H1 (cell line): ENCODE measurements at regions not wholly inside any gene's neighbourhood (a gene's known extent, or its start where the extent isn't known, plus 50 kb on each side); places are given as distances from the start of the nearest gene placed in this dataset.

ENCODE experiments used
- CTCF ChIA-PET: fragments of 300-600 bp; sonication (Branson Sonifier 250); formaldehyde crosslinking; loops from one replicate; lab custom pipeline; 2021; ENCODE audit not compliant: partially characterized antibody; lab: Charles Lee
- POLR2A ChIA-PET: fragments of 300-600 bp; sonication (Branson Sonifier 250); formaldehyde crosslinking; loops from one replicate; lab custom pipeline; 2021; ENCODE audit warnings: inconsistent platforms; ENCODE audit not compliant: partially characterized antibody; lab: Charles Lee
- DNase-seq, 2 experiments: peaks; one replicate each; pipeline versions ENCODE4 v3.0.0 to v3.0.0-alpha.2; 2010 to 2022; ENCODE audit warnings: low spot score in 2 of 2, low read depth in 1 of 2, mixed read lengths in 1 of 2
- FAIRE-seq: peaks from 2 replicates; lab custom pipeline; 2011; peaks lifted over from hg19 to GRCh38; lab: Jason Lieb, UNC
- H2AFZ ChIP-seq: 2 replicates; pipeline ENCODE4 v1.8.1; 2012; ENCODE audit warnings: low read length, inconsistent platforms
- H2AK5ac ChIP-seq: 2 replicates; pipeline ENCODE4 v1.6.1; 2013; ENCODE audit warnings: low read depth, low read length
- H2BK120ac ChIP-seq: replicated peaks from 2 replicates; pipeline ENCODE3; 2013; ENCODE audit warnings: low read depth, low read length, inconsistent platforms
- H2BK12ac ChIP-seq: 2 replicates; pipeline ENCODE4 v1.6.1; 2013; ENCODE audit warnings: low read depth, low read length
- H2BK15ac ChIP-seq: 2 replicates; pipeline ENCODE4 v1.6.1; 2013; ENCODE audit warnings: low read length
- H2BK20ac ChIP-seq: 2 replicates; pipeline ENCODE4 v1.6.1; 2013; ENCODE audit warnings: low read length
- H2BK5ac ChIP-seq: 2 replicates; pipeline ENCODE4 v1.6.1; 2013; ENCODE audit warnings: low read depth, low read length
- H3K14ac ChIP-seq: 2 replicates; pipeline ENCODE4 v1.6.1; 2013; ENCODE audit warnings: inconsistent platforms; ENCODE audit not compliant: insufficient read length
- H3K18ac ChIP-seq: 2 replicates; pipeline ENCODE4 v1.6.1; 2013; ENCODE audit warnings: low read length; ENCODE audit errors: extremely low read depth
- H3K23ac ChIP-seq: 2 replicates; pipeline ENCODE4 v1.6.1; 2013; ENCODE audit warnings: inconsistent platforms; ENCODE audit not compliant: insufficient read length
- H3K23me2 ChIP-seq: 2 replicates; pipeline ENCODE4 v1.6.1; 2013; ENCODE audit warnings: low read depth, low read length
- H3K27ac ChIP-seq: 2 replicates; pipeline ENCODE4 v1.6.1; 2011; ENCODE audit warnings: low read depth, low read length, inconsistent platforms
- H3K27me3 ChIP-seq, 4 experiments: replicated peaks in 1 of 4; 1 replicate in 1 of 4; 2 replicates in 3 of 4; pipeline versions ENCODE4 v1.6.1 to v1.8.1; 2011 to 2013; ENCODE audit warnings: low read length in 3 of 4, mild to moderate bottlenecking in 3 of 4, inconsistent platforms in 2 of 4, mixed read lengths in 2 of 4, moderate library complexity in 1 of 4; ENCODE audit not compliant: control insufficient read depth in 3 of 4, insufficient read depth in 3 of 4; ENCODE audit errors: extremely low read depth in 1 of 4
- H3K36me3 ChIP-seq, 4 experiments: 2 replicates each; pipeline versions ENCODE4 v1.6.1 to v1.8.1; 2011 to 2013; ENCODE audit warnings: mild to moderate bottlenecking in 4 of 4, low read length in 3 of 4, moderate library complexity in 2 of 4, control low read depth in 1 of 4, inconsistent platforms in 1 of 4; ENCODE audit not compliant: insufficient read depth in 4 of 4, control insufficient read depth in 2 of 4
- H3K4ac ChIP-seq: replicated peaks from 2 replicates; pipeline ENCODE3; 2013; ENCODE audit warnings: low read length, low read depth, mixed read lengths, inconsistent platforms; ENCODE audit not compliant: insufficient read length
- H3K4me1 ChIP-seq, 4 experiments: replicated peaks in 1 of 4; 1 replicate in 1 of 4; 2 replicates in 3 of 4; pipeline versions ENCODE4 v1.6.1 to v1.8.1; 2011 to 2013; ENCODE audit warnings: low read length in 3 of 4, inconsistent platforms in 2 of 4, mixed read lengths in 1 of 4; ENCODE audit not compliant: insufficient read depth in 4 of 4, control insufficient read depth in 3 of 4
- H3K4me2 ChIP-seq, 2 experiments: 2 replicates each; pipeline versions ENCODE4 v1.6.1 to v1.8.1; 2011 to 2013; ENCODE audit warnings: low read depth in 2 of 2, low read length in 2 of 2, control low read depth in 1 of 2, inconsistent platforms in 1 of 2, mild to moderate bottlenecking in 1 of 2; ENCODE audit not compliant: insufficient read depth in 1 of 2
- H3K4me3 ChIP-seq, 4 experiments: fragments of 200-600, 300-600 bp in 1 of 4; sonication (generic), shearing (Covaris generic), sonication (Bioruptor Twin) in 1 of 4; 2 replicates each; pipeline versions ENCODE4 v1.5.1 to v1.8.1; 2011 to 2016; ENCODE audit warnings: low read length in 4 of 4, low read depth in 3 of 4, control low read depth in 2 of 4, inconsistent platforms in 2 of 4, mild to moderate bottlenecking in 2 of 4, mixed read lengths in 1 of 4, moderate library complexity in 1 of 4; ENCODE audit not compliant: insufficient read depth in 2 of 4; ENCODE audit errors: extremely low read depth in 1 of 4
- H3K56ac ChIP-seq: replicated peaks from 2 replicates; pipeline ENCODE3; 2013; ENCODE audit warnings: low read depth, mild to moderate bottlenecking, mixed read lengths, low read length, inconsistent platforms; ENCODE audit not compliant: insufficient read length
- H3K79me1 ChIP-seq: 2 replicates; pipeline ENCODE4 v1.6.1; 2013; ENCODE audit warnings: low read depth, low read length, control low read depth
- H3K79me2 ChIP-seq, 2 experiments: 2 replicates each; pipeline versions ENCODE4 v1.6.1 to v1.8.1; 2012 to 2013; ENCODE audit warnings: low read length in 2 of 2, mild to moderate bottlenecking in 2 of 2, inconsistent platforms in 1 of 2; ENCODE audit not compliant: insufficient read depth in 2 of 2, control insufficient read depth in 1 of 2
- H3K9ac ChIP-seq, 4 experiments: replicated peaks in 1 of 4; 1 replicate in 1 of 4; 2 replicates in 3 of 4; pipeline versions ENCODE4 v1.6.1 to v1.8.1; 2011 to 2013; ENCODE audit warnings: low read depth in 3 of 4, low read length in 3 of 4, control low read depth in 2 of 4, mild to moderate bottlenecking in 2 of 4, moderate library complexity in 2 of 4, inconsistent platforms in 1 of 4; ENCODE audit errors: extremely low read depth in 1 of 4
- H3K9me3 ChIP-seq, 2 experiments: 2 replicates each; pipeline versions ENCODE4 v1.6.1 to v1.8.1; 2012 to 2013; ENCODE audit warnings: mild to moderate bottlenecking in 2 of 2, moderate library complexity in 2 of 2, control low read depth in 1 of 2, inconsistent platforms in 1 of 2, low read depth in 1 of 2, low read length in 1 of 2, mixed read lengths in 1 of 2; ENCODE audit not compliant: insufficient read depth in 2 of 2
- H4K20me1 ChIP-seq, 2 experiments: replicated peaks in 1 of 2; 2 replicates each; pipeline versions ENCODE3 to v1.8.1; 2011 to 2013; ENCODE audit warnings: inconsistent platforms in 2 of 2, low read length in 2 of 2, mild to moderate bottlenecking in 1 of 2; ENCODE audit not compliant: insufficient read depth in 2 of 2, control insufficient read depth in 1 of 2
- H4K5ac ChIP-seq: 2 replicates; pipeline ENCODE4 v1.6.1; 2013; ENCODE audit warnings: low read length, low read depth, mixed read lengths, inconsistent platforms; ENCODE audit not compliant: insufficient read length
- H4K8ac ChIP-seq: 2 replicates; pipeline ENCODE4 v1.8.0; 2013; ENCODE audit warnings: mild to moderate bottlenecking, moderate library complexity, low read length, inconsistent platforms; ENCODE audit not compliant: insufficient read depth; ENCODE audit errors: extremely low read depth
- H4K91ac ChIP-seq: replicated peaks from 2 replicates; pipeline ENCODE3; 2013; ENCODE audit warnings: low read length, mixed read lengths, inconsistent platforms; ENCODE audit not compliant: insufficient read length
- CTBP2 ChIP-seq: IDR thresholded peaks from 2 replicates; pipeline ENCODE4 v1.7.0; 2011; ENCODE audit warnings: borderline replicate concordance, mild to moderate bottlenecking, moderate library complexity, mixed read lengths, low read length; ENCODE audit not compliant: insufficient read depth, insufficient read length
- NRF1 ChIP-seq: IDR thresholded peaks from 2 replicates; pipeline ENCODE4 v1.6.1; 2011; ENCODE audit warnings: mild to moderate bottlenecking, low read depth, low read length, improper control_type of control experiment
- POLR2AphosphoS5 ChIP-seq: IDR thresholded peaks from 2 replicates; pipeline ENCODE4 v1.6.1; 2011; ENCODE audit warnings: low read depth, low read length
- RNF2 ChIP-seq: fragments of 200-900, 300-1000 bp; sonication (generic); IDR thresholded peaks from 2 replicates; pipeline ENCODE4 v1.7.1; 2016; ENCODE audit warnings: borderline replicate concordance, low read depth, mild to moderate bottlenecking, antibody characterized with exemption, low read length; ENCODE audit not compliant: poor library complexity, severe bottlenecking; ENCODE audit errors: missing control alignments
- RXRA ChIP-seq: IDR thresholded peaks from 2 replicates; pipeline ENCODE4 v1.6.1; 2011; ENCODE audit warnings: low read depth, mild to moderate bottlenecking, low read length, moderate library complexity; ENCODE audit not compliant: insufficient read depth
- SIX5 ChIP-seq: IDR thresholded peaks from 2 replicates; pipeline ENCODE4 v1.6.1; 2011; ENCODE audit warnings: mild to moderate bottlenecking, low read depth, low read length
- SP2 ChIP-seq: IDR thresholded peaks from 2 replicates; pipeline ENCODE4 v1.6.1; 2012; ENCODE audit warnings: mild to moderate bottlenecking, low read length, inconsistent platforms
- WGBS, 2 experiments: shearing (Covaris generic) in 1 of 2; methylation state at CpG; one replicate each; pipeline versions ENCODE4 v1.1.6 to v1.1.7; 2013 to 2015; ENCODE audit warnings: low lambda C conversion rate in 2 of 2, mixed read lengths in 2 of 2, inconsistent platforms in 1 of 2, low coverage in 1 of 2, missing lambda C conversion rate in 1 of 2; ENCODE audit not compliant: insufficient replicate concordance in 2 of 2, insufficient coverage in 1 of 2, insufficient read length in 1 of 2; ENCODE audit errors: extremely low coverage in 1 of 2, missing lambda C conversion rate in 1 of 2; 5-methylcytosine and 5-hydroxymethylcytosine counted together
- TF ChIP-seq, protein P1 (sequence below): IDR thresholded peaks from 2 replicates; pipeline ENCODE4 v1.6.1; 2011; ENCODE audit warnings: low read length, improper control_type of control experiment
- TF ChIP-seq, protein P2 (sequence below), 3 experiments: IDR thresholded peaks; 1 replicate in 2 of 3; 2 replicates in 1 of 3; pipeline versions ENCODE4 v1.5.1 to v1.6.1; 2011; ENCODE audit warnings: low read length in 3 of 3, mild to moderate bottlenecking in 3 of 3, inconsistent platforms in 2 of 3, low read depth in 1 of 3, moderate library complexity in 1 of 3; ENCODE audit not compliant: insufficient read depth in 1 of 3; ENCODE audit errors: control extremely low read depth in 1 of 3

DNA sequence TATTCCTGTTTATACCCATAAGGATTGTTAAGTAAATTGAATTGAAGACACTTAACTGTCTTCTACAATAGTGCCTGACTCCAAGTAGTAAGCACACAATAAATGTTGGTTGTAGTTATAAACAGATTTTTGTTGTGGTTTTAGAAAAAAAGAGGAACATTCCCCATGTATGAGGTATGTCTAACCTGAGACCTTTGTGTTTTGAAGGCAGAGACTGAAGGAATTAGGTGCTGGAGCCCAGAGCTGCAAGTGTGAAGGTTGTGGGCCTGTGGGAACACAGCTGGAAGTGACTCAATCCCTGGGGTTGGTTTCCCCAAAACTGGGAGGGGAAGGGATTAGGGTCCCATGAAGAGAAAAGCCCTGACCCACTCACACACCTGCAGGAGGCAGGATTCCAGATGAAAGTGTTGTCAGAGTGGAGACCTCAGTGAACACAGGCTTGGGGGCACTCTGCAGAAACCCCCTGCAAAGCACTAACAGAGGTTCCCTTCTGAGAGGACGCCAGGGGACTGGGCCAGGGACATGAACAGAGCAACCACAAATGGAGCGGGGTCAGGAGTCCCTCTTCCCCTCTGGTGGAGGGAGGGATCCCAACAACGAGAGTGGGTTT, 265.1 kb upstream of the KLF14 start:
- Histone ChIP-seq H2BK15ac (no peak overlapping the region), H3K18ac (no peak overlapping the region), H3K4me1 (peaks cover 0 to 7% (median under 1%) of the 10 kb centered on the region in 4 experiments; a peak in 1 of 7 replicates), H3K14ac (no peak overlapping the region), H3K4me2 (no peak overlapping the region), H2AK5ac (no peak overlapping the region), H2BK12ac (no peak overlapping the region), H3K36me3 (peaks cover 0 to 4% (median 0%) of the 10 kb centered on the region in 4 experiments; a peak in 2 of 8 replicates), H3K4me3 (no peak overlapping the region), H2BK120ac (no peak overlapping the region), H4K8ac (no peak overlapping the region), H3K79me2 (no peaks in the 10 kb centered on the region; a peak in 1 of 4 replicates), H3K56ac (no peak overlapping the region), H3K27ac (no peak overlapping the region), H3K23ac (no peak overlapping the region), H3K9ac (no peak overlapping the region), H4K5ac (no peak overlapping the region), H4K20me1 (no peaks in the 10 kb centered on the region), H2BK20ac (no peak overlapping the region), H3K79me1 (peaks cover 2% of the 10 kb centered on the region; the same call in 1 of the 2 replicates), H3K4ac (no peak overlapping the region), H3K27me3 (no peaks in the 10 kb centered on the region), H3K9me3 (no peaks in the 10 kb centered on the region), H2AFZ (no peak overlapping the region), H4K91ac (no peak overlapping the region), H3K23me2 (no peaks in the 10 kb centered on the region), H2BK5ac (no peak overlapping the region)
- POLR2A ChIA-PET, result no interaction called here
- DNase-seq (peak in 1 of 2 experiments; percentile 40), FAIRE-seq (no peak)
- WGBS, 2 experiments, result 86% methylated on average over 3 of the region's 3 CpGs; no CpG with 5 or more reads in 1 of the 2 experiments
- CTCF ChIA-PET, result interaction anchor here (0.7 to 8.0 kb wide), 5 partner anchors 9 to 388 kb away, joined by 3 to 55 read pairs (median 4); no protein-coding TSS in a partner anchor
- no peak for TF ChIP-seq RNF2
- TF ChIP-seq RXRA, result no peak
- no peak for TF ChIP-seq CTBP2
- no peak for TF ChIP-seq NRF1
- TF ChIP-seq, protein P1, sequence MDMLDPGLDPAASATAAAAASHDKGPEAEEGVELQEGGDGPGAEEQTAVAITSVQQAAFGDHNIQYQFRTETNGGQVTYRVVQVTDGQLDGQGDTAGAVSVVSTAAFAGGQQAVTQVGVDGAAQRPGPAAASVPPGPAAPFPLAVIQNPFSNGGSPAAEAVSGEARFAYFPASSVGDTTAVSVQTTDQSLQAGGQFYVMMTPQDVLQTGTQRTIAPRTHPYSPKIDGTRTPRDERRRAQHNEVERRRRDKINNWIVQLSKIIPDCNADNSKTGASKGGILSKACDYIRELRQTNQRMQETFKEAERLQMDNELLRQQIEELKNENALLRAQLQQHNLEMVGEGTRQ, result no peak
- TF ChIP-seq POLR2AphosphoS5, result no peak
- no peak for TF ChIP-seq SP2
- TF ChIP-seq, protein P2, sequence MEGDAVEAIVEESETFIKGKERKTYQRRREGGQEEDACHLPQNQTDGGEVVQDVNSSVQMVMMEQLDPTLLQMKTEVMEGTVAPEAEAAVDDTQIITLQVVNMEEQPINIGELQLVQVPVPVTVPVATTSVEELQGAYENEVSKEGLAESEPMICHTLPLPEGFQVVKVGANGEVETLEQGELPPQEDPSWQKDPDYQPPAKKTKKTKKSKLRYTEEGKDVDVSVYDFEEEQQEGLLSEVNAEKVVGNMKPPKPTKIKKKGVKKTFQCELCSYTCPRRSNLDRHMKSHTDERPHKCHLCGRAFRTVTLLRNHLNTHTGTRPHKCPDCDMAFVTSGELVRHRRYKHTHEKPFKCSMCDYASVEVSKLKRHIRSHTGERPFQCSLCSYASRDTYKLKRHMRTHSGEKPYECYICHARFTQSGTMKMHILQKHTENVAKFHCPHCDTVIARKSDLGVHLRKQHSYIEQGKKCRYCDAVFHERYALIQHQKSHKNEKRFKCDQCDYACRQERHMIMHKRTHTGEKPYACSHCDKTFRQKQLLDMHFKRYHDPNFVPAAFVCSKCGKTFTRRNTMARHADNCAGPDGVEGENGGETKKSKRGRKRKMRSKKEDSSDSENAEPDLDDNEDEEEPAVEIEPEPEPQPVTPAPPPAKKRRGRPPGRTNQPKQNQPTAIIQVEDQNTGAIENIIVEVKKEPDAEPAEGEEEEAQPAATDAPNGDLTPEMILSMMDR (IDR thresholded peaks at IDR 0.05; ENCODE audit: control extremely low read depth in 1 of 3, insufficient read depth in 1 of 3, low read depth in 1 of 3, low read length in 3 of 3), result no peak
- no peak for TF ChIP-seq SIX5
